GM18867 (cell line): ENCODE measurements at regions not wholly inside any gene's neighbourhood (a gene's known extent, or its start where the extent isn't known, plus 50 kb on each side); places are given as distances from the start of the nearest gene placed in this dataset.
"Not testable (repeated sequence)": the region's sequence is repeated elsewhere in the genome, so short reads cannot be mapped to it uniquely, and the experiment has no call there.

Source experiments
- ATAC-seq: cut with Tn5 transposase; IDR thresholded peaks from one replicate; pipeline ENCODE4 v1.9.1; 2021; ENCODE audit warnings: mild to moderate bottlenecking, moderate library complexity; ENCODE audit not compliant: unreplicated experiment

GRCh38 chr3:101995371-101996046 lies 146.2 kb downstream of the NFKBIZ start:
- no peak for ATAC-seq

- ATAC-seq = peak; percentile 67
Observed at GRCh38 chr3:101996832-101997231, 147.5 kb downstream of the NFKBIZ start.

DNA sequence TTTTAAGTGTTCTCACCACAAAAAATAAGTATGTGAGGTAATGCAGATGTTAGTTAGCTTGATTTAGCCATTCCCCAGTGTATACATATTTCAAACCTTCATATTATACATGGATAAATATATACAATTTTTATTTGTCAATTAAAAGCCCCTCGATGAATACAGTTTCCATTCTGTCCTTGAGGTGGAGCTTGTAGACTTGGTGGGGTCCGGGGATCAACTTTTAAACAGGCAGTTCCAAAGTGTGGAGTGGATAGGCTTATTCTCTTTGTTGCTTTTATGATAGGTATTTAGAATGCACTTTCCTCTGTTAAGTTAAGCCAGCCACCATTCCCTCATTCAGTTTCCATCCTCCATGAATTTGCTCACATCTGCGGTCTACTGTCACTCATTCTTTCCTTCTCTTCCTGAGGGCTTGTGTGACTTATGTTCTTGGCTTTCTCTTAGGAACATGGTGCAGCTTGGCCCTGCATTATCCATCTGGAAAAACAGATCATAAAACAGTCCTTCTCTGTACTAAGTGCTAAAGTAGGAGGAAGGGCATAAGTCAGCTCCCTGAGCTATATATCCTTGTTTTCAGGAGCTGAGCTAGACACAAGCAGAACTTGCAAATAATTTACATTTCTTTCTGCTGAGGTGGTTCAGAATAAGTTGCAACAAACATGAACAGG lies 149.1 kb downstream of the NFKBIZ start:
- no peak for ATAC-seq

- ATAC-seq = no peak
Observed at GRCh38 chr3:101999177-101999779, 150.0 kb downstream of the NFKBIZ start.

DNA sequence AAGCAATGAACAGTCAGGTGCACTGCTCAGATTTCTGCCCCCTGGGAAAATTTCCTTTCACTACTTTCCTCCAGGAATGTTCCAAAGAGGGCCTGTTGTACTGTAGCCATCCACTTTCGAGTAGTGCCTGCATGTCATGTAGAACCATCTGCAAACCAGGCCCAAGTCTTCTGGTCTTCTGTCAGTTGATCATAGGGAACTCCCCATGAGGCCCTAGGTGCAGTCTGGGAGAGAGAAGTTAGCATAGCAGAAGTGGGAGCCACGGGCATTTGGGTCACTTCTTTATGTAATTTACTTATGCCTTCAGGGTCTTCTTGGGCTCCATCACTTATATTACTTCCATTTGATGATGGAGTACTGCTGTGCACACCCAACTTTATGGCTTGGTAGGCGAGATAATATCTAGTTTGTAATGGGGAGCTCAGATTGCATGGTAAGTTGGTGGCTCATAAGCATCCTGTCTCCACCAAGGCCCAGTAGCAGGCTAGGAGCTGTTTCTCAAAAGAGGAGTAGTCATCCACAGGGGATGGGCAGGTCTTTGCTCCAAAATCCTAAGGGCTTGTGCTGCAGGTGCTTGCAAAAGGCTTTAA lies 151.4 kb downstream of the NFKBIZ start:
- no peak for ATAC-seq

GRCh38 chr3:102002056-102002455 lies 152.7 kb downstream of the NFKBIZ start:
- ATAC-seq = peak; percentile 58

GRCh38 chr3:102004561-102004960 lies 155.2 kb downstream of the NFKBIZ start:
- ATAC-seq = no peak

DNA sequence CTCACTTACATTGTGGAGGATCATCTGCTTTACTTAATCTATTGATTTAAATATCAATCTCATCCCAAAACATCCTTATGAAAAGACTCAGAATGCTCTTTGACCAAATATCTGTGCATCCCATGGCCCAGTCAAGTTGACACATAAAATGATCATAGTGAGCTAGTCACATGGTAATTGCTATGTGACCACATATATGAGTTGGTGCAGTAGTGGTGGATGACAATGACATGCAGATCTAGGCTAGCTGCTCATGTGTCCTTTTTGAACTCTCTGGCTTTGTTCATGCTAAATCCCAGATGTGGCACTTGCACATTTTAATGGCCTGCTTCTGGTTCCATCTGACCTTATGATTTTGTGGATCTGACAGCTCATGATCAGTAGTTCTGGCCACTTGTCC lies 156.2 kb downstream of the NFKBIZ start:
- ATAC-seq = no peak

DNA sequence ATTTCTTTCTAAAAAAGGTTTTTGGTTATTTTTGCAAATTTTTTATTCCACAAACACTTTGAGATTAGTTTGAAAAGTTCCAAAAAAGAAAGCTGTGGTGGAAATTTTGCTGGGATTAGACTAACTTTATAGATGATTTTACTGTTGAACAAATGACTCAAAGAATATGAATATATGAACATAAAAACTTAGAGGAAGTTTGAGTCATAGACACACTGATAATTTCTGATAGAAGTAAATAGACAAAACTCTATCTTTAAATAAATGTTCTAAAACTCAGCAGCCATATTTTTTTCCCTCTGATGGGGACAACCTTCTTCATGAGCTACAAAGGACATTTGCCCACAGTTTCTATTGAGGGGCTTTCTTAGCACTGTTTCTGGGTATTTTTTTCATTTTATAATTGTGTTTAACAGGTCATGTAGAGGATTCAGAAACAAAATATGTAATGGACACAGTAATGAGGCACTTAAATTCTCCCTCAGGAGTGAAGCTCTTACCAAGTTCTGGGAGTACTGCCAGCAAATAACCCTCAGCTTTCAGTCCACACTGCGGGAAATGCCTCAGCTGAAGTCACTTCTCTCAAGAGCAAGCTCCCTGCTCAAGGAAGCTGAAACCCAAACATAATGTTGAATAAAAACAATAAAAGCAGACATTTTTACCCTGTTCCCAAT lies 157.6 kb downstream of the NFKBIZ start:
- ATAC-seq = no peak

DNA sequence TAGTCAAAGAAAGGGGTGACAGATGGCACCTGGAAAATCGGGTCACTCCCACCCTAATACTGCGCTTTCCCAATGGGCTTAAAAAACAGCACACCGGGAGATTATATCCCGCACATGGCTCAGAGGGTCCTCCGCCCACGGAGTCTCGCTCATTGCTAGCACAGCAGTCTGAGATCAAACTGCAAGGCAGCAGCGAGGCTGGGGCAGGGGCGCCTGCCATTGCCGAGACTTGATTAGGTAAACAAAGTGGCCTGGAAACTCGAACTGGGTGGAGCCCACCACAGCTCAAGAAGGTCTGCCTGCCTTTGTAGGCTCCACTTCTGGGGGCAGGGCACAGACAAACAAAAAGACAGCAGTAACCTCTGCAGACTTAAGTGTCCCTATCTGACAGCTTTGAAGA lies 159.1 kb downstream of the NFKBIZ start:
- ATAC-seq = not testable (repeated sequence)

DNA sequence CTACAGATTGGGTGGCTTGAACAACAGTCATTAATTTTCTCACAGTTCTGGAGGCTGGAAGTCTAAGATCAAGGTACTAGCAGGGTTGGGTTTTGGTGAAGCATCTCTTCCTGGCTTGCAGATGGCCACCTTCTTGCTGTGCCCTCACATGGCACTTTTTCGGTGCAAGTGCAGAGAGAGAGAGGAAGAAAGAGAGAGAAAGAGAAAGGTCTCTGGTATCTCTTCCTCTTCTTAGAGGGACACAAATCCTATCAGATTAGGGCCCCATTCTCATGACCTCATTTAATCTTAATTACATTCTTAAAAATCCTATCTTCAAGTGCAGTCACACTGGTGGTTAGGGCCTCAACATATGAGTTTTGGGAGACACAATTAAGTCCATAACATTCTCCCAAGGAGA lies 167.1 kb downstream of the NFKBIZ start:
- ATAC-seq = no peak

- ATAC-seq = peak; percentile 65
Observed at GRCh38 chr3:102017784-102018183, 168.5 kb downstream of the NFKBIZ start.

DNA sequence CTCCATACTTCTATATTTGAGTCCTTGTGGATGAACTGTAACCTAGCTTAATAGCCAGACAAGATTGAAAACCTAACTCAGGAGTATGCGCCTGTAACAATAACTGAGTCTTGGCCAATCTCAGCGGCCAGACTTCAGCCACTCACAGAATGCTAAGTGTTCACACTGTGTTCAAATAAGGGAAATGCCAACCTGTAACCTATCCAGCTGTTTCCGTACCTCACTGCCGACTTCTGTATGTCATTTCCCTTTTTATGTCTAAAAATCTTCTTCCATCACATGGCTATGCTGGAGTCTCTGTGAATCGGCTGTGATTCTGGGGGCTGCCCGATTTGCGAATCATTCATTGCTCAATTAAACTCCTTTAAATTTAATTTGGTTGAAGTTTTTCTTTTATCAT lies 169.2 kb downstream of the NFKBIZ start:
- no peak for ATAC-seq

DNA sequence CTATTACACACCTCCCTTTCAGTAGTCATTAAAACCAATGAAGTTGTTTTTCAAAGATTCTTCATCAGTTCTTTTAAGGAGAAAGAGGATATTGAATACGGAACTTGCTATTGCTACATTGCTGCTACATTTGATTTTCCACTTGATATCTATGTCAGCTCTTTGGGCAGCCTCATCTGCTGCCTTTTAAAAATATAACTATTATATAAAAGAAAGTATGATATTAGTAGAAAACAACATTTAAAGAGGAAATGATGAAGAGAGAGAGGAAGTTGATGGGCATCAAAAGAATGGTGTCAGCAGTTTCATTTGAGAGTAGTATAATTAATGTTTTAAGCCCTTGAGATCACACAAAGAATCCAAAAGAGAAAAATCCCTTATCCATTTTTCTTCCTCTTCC lies 171.4 kb downstream of the NFKBIZ start:
- no peak for ATAC-seq

GRCh38 chr3:102024270-102024904 lies 175.1 kb downstream of the NFKBIZ start:
- ATAC-seq = no peak

GRCh38 chr3:102025606-102026270 lies 176.4 kb downstream of the NFKBIZ start:
- no peak for ATAC-seq

- ATAC-seq = no peak
Observed at GRCh38 chr3:102026656-102027055, 177.3 kb downstream of the NFKBIZ start.

DNA sequence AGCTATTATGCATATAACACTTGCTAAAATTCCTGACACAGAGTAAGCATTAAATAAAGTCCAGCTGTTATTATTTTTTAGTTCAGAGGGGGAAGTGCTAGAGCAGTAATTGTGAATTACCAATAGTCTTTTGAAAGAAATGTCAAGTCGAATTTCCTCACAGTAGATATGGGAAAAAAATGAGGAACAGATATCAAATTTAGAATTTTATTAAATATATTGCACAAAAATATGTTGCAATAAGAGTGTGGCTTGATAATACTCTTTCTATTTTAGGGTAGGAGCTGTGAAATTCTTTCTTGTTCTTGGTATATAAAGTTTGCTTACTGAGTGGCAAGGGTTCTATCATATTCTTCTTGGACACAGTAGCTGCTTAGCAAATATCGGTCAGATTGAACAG lies 181.3 kb downstream of the NFKBIZ start:
- ATAC-seq = no peak

DNA sequence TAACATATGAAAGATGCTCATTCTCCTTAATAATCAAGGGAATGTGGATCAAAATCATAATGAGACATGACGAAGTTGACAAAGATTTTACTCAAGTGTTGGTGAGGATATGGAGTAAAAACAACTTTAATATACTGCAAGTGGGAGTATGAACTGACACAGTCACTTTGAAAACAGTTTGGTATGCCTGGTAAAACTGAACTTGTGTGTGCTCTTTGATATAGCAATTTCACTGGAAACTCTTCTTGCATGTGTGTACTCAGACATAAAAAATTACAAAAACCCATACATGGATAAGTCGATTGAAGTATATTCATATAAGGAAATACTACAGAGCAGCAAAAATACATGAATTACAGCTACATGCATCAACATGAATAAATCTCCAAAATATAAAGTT lies 182.5 kb downstream of the NFKBIZ start:
- no peak for ATAC-seq
